ENCODE measurements at regions not wholly inside any gene's neighbourhood (a gene's known extent, or its start where the extent isn't known, plus 50 kb on each side); places are given as distances from the start of the nearest gene placed in this dataset.

GRCh38 chr3:143208976-143209714 lies 89.6 kb downstream of the CHST2 start:
- no peak for DNase-seq

- DNase-seq: no peak
These were observed 90.1 kb downstream of the CHST2 start for GRCh38 chr3:143209715-143210059.

DNA sequence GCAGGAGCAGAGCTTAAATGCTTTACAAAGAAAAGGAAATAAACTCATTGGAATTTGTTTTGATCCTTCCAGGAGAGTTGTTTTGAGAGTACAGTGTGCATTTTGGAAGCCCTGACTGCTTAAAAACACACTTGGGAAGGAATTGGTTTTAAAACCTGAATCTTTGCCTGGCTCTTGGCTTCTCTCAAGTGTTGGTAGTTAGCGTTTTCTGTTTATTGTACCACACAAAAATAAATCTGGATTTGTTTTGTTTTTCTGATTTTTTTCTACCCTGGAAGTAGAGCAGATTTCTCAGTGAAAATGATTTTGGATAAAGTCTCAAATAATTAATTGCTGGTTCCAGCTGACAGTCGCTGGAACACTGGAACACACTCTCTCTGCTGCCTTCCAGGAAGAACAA lies 90.6 kb downstream of the CHST2 start:
- DNase-seq: no peak

- no peak for DNase-seq
These were observed 95.5 kb downstream of the CHST2 start for GRCh38 chr3:143215059-143215458.
